NB4 (cell line): ENCODE measurements at regions not wholly inside any gene's neighbourhood (a gene's known extent, or its start where the extent isn't known, plus 50 kb on each side); places are given as distances from the start of the nearest gene placed in this dataset.
"Not testable (repeated sequence)": the region's sequence is repeated elsewhere in the genome, so short reads cannot be mapped to it uniquely, and the experiment has no call there.

Experiments used
- CTCF ChIP-seq: IDR thresholded peaks from one replicate; pipeline ENCODE4 v1.5.1; 2012; ENCODE audit warnings: low read depth, low read length
- MYC ChIP-seq: IDR thresholded peaks from 2 replicates; pipeline ENCODE4 v1.6.1; 2011; ENCODE audit warnings: low read depth, low read length
- POLR2A ChIP-seq: IDR thresholded peaks from 2 replicates; pipeline ENCODE4 v1.6.1; 2011; ENCODE audit warnings: mild to moderate bottlenecking; ENCODE audit not compliant: insufficient read length; ENCODE audit errors: extremely low read depth

GRCh38 chr10:22828712-22829111, 99.1 kb upstream of the ARMC3 start:
- TF ChIP-seq CTCF, POLR2A, MYC: not testable (repeated sequence)
